HG03025 (cell line): ENCODE measurements at regions not wholly inside any gene's neighbourhood (a gene's known extent, or its start where the extent isn't known, plus 50 kb on each side); places are given as distances from the start of the nearest gene placed in this dataset.
A peak's percentile ranks its signal among the peaks of the same experiment; 100 is the strongest.

Experiments
- ATAC-seq: cut with Tn5 transposase; IDR thresholded peaks from one replicate; pipeline ENCODE4 v1.9.1; 2021; ENCODE audit warnings: mild to moderate bottlenecking, moderate library complexity; ENCODE audit not compliant: unreplicated experiment, low FRiP score

- ATAC-seq = no peak
These were observed 299.9 kb downstream of the SOX9 start for GRCh38 chr17:72420775-72421127.

DNA sequence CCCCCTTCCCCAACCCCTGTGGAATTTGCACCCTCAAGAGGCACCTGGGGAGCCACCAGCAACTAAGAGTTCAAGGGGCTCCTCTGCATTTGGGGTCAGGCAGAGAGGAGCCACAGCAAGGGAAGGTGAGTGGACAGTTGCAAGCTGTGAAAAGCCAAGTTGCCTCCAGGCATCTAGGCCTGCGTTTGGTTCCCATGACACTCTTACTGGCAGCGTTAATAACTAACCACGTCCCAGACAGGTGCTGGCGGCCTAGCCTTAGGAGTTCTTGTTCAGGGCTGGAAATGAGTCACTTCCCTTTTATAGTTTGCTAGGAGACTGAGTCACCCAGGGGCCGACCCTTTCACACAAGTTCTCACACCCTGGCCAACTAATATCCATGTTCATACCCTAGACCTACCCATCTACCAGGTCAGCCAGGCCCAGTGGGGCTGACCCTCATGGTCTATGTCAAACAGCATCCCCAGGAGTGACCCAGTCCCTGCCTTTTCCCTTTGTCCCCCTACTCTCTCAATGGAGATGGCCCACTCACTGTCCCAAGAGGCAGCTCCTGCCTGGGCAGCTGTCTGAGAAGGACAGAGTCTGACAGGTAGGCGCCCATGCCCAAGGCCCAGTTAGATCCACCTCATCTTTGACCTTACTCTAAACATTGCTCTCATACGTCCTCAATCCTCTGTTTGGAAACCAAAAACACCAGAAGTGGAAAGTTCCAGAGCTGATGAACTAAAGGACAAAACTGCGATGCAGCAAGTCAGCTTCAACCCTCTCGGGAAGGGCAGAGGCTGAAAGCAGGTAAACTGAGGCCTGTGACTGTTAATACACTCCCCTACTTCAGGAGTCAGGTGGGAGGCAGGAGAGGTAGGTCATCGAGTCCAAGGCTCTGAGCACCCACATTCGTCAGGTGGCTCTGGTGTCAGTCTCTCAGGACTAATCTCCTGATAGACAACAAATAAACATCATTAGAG lies 300.6 kb downstream of the SOX9 start:
- ATAC-seq = peak; percentile 43

- ATAC-seq = peak; percentile 5
These were observed 301.3 kb downstream of the SOX9 start for GRCh38 chr17:72422204-72422504.

- ATAC-seq = peak; percentile 38
These were observed 301.9 kb downstream of the SOX9 start for GRCh38 chr17:72422505-72423285.

DNA sequence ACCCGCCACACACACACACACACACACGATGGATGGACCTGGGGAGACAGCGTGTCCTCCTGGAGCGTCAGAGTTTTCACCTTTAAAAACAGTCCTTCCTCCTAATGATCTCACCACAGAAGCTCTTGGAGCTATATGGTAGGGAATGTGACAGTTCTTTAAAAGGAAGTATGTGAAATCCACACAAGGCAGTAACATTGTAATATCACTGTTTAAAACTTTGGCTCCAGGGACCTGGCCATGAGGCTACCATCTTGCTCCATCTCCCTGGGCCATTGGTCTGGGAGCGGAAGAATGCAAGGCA lies 302.4 kb downstream of the SOX9 start:
- ATAC-seq = no peak

GRCh38 chr17:72423718-72424117 lies 302.9 kb downstream of the SOX9 start:
- ATAC-seq = no peak

- ATAC-seq = no peak
These were observed 303.8 kb downstream of the SOX9 start for GRCh38 chr17:72424505-72425117.

- ATAC-seq = no peak
These were observed 304.4 kb downstream of the SOX9 start for GRCh38 chr17:72425133-72425793.

DNA sequence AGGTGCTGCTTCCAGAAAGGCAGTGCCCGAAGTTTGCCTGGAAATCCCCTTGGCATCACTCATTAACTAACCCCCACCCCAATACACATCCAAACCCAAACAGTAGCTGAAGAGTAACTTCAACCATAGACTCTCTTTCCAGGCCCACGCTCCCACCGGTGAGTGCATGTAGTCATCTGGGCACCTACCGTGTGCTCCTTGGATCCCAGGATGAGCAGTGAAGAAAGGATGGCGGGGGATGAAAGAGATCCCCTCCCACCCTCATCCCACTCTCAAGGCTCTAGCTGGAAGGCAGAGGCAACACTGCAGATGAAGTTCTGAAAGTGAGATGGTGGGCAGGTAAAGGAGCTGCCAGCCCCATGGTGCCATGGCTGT lies 305.0 kb downstream of the SOX9 start:
- ATAC-seq = no peak

DNA sequence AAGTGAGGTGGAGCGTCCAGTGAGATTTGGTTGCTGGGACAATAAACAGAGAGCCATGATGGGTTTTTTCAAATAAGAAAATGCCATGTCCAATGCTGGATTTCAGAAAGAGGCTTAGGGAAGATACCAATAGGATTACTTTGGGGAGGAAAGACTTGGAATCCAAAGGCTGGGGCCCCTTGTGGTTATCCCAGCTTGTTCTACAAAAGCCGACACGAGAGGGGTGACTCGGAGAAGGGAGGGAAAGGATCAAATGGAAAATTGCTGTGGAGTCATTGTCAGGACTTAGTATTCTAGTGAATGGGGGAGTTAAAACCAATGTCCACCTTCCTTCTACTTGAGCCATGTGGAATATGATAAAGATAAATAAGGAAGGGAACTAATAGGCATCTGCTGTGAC lies 305.5 kb downstream of the SOX9 start:
- no peak for ATAC-seq

DNA sequence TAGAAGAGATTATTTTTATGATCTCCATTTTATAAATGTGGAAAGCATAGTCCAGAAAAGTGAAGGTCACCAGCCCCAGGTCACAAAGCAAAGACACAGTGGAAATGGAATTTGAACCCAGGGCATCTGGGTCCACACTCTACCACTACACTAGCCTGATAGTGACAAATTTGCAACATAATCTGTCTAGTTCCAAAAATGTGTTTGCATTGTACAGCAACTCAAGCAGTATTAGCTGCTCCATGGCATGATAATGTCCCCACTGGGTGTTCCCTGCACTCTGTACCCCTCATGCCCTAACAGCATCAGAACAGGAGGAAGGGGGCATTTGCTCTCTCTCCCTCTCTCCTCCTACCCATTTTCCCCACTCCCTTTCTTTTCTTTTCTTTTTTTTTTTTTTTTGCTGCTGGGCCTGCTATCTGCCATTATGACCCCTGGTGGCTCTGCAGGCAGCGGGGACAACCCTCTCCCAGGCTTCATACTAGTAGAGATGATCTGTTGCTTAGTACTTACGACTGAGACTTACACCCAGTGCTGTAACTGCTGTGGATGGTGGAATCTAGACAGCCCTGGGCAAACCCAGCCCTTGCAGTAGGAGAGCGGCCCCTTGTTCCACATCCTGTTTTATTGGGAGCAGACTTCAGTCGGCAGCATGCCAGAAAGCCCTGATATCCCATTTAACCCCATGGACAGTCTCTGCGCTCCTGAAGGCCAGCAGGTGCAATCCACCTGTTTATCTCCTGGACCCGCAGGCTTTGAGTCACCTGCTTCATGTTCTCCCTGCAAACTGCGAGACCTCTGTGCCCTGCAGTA lies 306.3 kb downstream of the SOX9 start:
- no peak for ATAC-seq

GRCh38 chr17:72427761-72428109 lies 306.9 kb downstream of the SOX9 start:
- ATAC-seq = no peak

DNA sequence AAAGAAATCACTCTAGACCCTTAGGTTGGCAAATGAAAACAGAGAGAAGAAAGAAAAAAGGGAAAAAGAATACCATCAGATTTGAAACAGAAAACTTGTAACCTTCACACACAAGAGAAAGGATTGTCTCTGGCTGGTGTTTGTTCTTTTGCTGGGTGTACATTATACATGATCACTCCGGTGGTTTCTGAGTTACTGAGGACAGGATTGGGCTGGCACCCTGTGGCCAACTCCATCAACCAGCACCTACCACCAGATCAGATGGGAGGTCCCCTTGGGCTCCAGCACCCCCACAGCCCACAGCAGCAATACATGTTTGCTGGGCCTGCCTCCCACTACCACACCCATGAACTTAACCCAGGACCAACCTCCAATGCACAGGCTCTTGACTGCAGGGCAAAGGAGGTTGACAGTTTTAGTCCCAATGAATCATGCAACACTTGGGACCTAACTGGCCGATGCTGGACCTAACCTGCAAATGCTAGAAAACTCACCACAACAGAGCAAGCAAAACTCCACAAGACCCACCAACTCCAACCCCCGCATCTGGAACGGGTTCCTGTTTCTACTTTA lies 308.3 kb downstream of the SOX9 start:
- no peak for ATAC-seq

DNA sequence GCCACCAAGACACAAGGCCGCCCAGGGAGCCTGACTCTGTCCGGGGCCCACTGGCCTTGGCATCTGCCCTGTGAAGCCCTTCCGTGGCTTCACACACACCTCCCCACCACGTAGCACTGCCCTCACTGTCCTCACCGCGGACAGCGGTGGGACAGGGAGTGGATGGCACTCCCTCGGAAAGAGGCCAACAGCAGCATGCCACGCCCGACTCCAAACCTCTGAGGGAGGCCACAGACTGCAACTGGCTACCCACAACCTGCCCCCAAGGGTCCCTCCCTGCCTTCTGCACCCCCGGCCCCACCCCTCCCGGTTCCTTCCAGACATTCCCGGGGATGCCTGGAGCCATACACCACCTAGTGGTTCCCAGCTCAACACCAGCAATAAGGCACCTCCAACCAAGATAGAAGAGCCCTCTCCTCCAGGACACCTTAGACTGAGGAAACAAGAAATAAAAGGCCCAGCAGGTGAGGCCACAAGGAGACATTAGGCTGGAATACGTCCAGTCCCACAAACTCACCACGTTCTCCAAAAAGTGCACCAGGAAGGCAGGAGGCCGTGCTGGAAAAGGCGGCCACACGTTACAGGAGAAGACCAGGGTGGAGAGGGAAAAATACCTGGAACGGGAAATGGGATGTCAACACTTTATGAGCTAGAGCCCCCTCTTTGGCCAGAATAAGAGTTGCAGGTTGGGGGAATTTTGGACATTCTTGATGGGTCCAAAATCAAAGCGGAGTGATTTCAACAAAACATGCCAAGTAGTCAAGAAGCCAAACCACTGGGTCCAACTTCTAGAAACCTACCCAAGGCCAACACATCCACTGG lies 310.0 kb downstream of the SOX9 start:
- no peak for ATAC-seq

DNA sequence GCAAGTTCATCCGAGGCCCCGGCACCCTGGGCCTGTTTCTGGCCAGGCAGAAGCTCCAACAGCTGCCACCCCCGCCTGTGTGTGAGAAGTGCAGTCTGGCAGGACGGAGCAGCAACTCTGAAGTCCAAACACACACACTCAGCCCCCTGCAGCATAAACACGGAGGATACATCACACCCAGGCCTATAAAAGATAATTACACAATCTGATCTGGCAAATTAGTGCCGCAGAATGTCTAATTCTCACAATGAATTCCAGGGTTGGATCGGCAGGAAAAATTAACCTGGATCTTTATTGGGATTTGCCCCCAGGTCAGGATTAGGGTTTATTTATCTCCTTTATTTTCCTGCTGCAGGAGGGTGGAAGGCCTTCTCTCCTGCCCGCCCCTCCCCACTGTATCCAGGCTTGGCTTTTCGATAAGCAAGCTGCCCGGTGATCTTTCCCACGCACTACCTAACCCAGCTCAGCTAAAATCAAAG lies 311.4 kb downstream of the SOX9 start:
- ATAC-seq = no peak

DNA sequence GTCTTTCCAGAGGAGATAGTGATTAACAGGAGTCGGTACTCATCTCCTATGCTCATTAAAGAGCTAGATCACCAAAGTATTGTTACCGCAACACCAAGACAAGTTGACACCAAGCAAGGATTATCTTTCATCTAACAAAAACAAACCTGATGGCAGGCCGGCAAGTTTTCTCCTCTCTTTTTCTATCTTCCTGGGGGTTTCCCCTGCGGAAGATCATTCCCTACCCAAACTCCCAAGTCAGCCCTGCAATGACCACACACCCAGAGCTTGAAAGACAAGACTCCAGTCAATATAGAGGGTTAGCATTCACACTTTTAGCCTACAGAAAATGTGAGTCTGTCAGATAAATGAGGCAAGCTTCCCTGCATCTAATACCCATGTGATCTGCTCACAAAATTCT lies 312.1 kb downstream of the SOX9 start:
- ATAC-seq = no peak

- ATAC-seq = no peak
These were observed 313.0 kb downstream of the SOX9 start for GRCh38 chr17:72433797-72434196.

GRCh38 chr17:72434581-72434980 lies 313.8 kb downstream of the SOX9 start:
- no peak for ATAC-seq

- no peak for ATAC-seq
These were observed 314.3 kb downstream of the SOX9 start for GRCh38 chr17:72434991-72435618.
